DOHH2 (cell line): ENCODE measurements at regions not wholly inside any gene's neighbourhood (a gene's known extent, or its start where the extent isn't known, plus 50 kb on each side); places are given as distances from the start of the nearest gene placed in this dataset.

Source experiments
- H3F3A ChIP-seq: fragments of 200-600 bp; sonication (generic), shearing (Covaris generic); 2 replicates; pipeline ENCODE4 v1.6.0; 2016; ENCODE audit warnings: antibody characterized with exemption, mild to moderate bottlenecking; ENCODE audit not compliant: control insufficient read depth, insufficient read depth
- H3K27ac ChIP-seq: fragments of 200-600 bp; sonication (generic); 2 replicates; pipeline ENCODE4 v1.5.1; 2014; ENCODE audit warnings: low read depth, mild to moderate bottlenecking, low read length, moderate library complexity
- H3K27me3 ChIP-seq: fragments of 200-600 bp; sonication (generic); 2 replicates; pipeline ENCODE4 v1.6.1; 2014; ENCODE audit warnings: mild to moderate bottlenecking, low read length, mixed read lengths; ENCODE audit not compliant: control insufficient read depth
- H3K36me3 ChIP-seq: fragments of 200-600 bp; sonication (generic); 2 replicates; pipeline ENCODE4 v1.6.1; 2014; ENCODE audit warnings: mild to moderate bottlenecking, low read length, moderate library complexity, mixed read lengths; ENCODE audit not compliant: control insufficient read depth
- H3K4me1 ChIP-seq: fragments of 200-600 bp; sonication (generic); 2 replicates; pipeline ENCODE4 v1.6.1; 2014; ENCODE audit warnings: mild to moderate bottlenecking, low read length, mixed read lengths; ENCODE audit not compliant: control insufficient read depth
- H3K4me2 ChIP-seq: fragments of 200-600 bp; sonication (generic); 2 replicates; pipeline ENCODE4 v1.6.0; 2014; ENCODE audit warnings: mild to moderate bottlenecking, low read length, moderate library complexity
- H3K4me3 ChIP-seq: fragments of 200-600 bp; sonication (generic); 2 replicates; pipeline ENCODE4 v1.5.1; 2014; ENCODE audit warnings: mild to moderate bottlenecking, low read length, mixed read lengths
- H3K79me2 ChIP-seq: fragments of 200-600 bp; sonication (generic); 2 replicates; pipeline ENCODE4 v1.6.1; 2014; ENCODE audit warnings: mild to moderate bottlenecking, low read length, mixed read lengths; ENCODE audit not compliant: control insufficient read depth
- H3K9me2 ChIP-seq: fragments of 200-600 bp; sonication (generic); replicated peaks from 2 replicates; pipeline ENCODE4 v1.6.1; 2014; ENCODE audit warnings: mild to moderate bottlenecking, low read length, mixed read lengths; ENCODE audit not compliant: control insufficient read depth
- H3K9me3 ChIP-seq: fragments of 200-600 bp; sonication (generic); 2 replicates; pipeline ENCODE4 v1.6.1; 2014; ENCODE audit warnings: antibody characterized with exemption, low read length, mixed read lengths; ENCODE audit not compliant: control insufficient read depth, insufficient read depth
- H4K20me1 ChIP-seq: fragments of 200-600 bp; sonication (generic); 2 replicates; pipeline ENCODE4 v1.6.0; 2014; ENCODE audit warnings: low read depth, mild to moderate bottlenecking, antibody characterized with exemption, low read length, moderate library complexity; ENCODE audit not compliant: control insufficient read depth, insufficient read depth
- EZH2phosphoT487 ChIP-seq: fragments of 200-600 bp; sonication (generic); IDR thresholded peaks from 2 replicates; pipeline ENCODE4 v1.6.1; 2017; ENCODE audit warnings: borderline replicate concordance, mild to moderate bottlenecking, antibody characterized with exemption, low read length, moderate library complexity, mixed read lengths
- TF ChIP-seq, protein P1 (sequence below): fragments of 200-600 bp; sonication (generic); IDR thresholded peaks from one replicate; pipeline ENCODE4 v1.5.1; 2014; ENCODE audit warnings: antibody characterized with exemption, mild to moderate bottlenecking, low read depth, low read length; ENCODE audit not compliant: poor library complexity, severe bottlenecking

DNA sequence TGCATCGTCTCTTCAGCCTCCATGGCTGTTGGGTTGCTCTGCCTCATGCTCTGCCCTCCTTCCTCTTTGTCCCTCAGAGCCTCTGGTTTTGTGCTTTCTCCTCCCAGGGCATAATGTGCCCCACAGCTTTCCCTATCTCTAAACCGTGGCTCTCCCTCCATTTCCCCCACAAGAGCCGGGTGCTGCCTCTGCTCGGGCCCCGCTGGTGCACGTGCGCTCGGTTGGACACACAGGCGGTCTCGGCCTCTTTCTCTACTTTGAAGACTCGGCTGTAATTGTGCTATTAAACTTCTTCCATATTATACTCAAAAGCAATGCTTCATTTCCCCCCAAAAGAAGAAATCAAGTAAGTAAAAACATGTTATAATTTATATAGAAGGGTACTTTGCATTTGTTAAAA, 109.7 kb upstream of the KLF14 start:
- Histone ChIP-seq H3K27ac (no peak overlapping the region), H4K20me1 (no peaks in the 10 kb centered on the region), H3K36me3 (no peaks in the 10 kb centered on the region), H3K4me2 (no peak overlapping the region), H3K79me2 (no peaks in the 10 kb centered on the region), H3K27me3 (peaks cover 17% of the 10 kb centered on the region; the same call in 1 of the 2 replicates), H3K9me2 (no peaks in the 10 kb centered on the region), H3K4me3 (no peak overlapping the region), H3F3A (no peaks in the 10 kb centered on the region), H3K4me1 (peaks cover 17% of the 10 kb centered on the region), H3K9me3 (no peaks in the 10 kb centered on the region)
- TF ChIP-seq EZH2phosphoT487, result no peak
- TF ChIP-seq, protein P1, sequence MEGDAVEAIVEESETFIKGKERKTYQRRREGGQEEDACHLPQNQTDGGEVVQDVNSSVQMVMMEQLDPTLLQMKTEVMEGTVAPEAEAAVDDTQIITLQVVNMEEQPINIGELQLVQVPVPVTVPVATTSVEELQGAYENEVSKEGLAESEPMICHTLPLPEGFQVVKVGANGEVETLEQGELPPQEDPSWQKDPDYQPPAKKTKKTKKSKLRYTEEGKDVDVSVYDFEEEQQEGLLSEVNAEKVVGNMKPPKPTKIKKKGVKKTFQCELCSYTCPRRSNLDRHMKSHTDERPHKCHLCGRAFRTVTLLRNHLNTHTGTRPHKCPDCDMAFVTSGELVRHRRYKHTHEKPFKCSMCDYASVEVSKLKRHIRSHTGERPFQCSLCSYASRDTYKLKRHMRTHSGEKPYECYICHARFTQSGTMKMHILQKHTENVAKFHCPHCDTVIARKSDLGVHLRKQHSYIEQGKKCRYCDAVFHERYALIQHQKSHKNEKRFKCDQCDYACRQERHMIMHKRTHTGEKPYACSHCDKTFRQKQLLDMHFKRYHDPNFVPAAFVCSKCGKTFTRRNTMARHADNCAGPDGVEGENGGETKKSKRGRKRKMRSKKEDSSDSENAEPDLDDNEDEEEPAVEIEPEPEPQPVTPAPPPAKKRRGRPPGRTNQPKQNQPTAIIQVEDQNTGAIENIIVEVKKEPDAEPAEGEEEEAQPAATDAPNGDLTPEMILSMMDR, result no peak

DNA sequence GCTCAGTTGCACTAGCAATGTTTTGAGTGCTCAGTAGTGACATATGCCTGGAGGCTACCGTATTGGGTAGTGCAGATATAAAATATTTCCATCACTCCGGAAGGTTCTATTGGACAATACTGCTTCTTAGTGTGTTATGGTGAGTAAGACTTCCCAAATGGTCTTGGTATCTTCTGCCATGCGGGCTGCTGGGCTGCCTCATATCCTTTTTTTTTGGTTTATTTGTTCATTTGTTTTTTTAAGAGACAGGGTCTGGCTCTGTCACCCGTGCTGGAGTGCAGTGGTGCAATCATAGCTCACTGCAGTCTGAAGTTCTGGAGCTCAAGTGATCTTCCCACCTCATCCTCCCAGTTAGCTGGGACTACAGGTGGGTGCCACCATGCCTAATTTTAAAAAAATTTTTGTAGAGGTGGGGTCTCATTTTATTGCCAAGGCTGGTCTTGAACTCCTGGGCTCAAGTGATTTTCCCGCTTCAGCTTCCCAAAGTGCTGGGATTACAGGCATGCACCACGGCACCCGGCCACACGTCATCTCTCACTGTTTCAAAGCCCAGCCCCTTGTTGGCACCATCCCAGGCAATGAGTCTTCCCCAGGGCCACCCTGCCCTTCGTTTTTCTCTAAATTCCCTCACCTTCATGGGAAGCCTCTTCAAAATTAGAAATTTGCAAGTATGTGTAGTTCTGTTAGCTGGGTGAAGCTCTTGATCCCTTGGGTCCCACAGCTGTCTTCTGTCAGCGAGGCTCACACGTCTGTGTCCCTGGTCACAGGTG, 111.0 kb upstream of the KLF14 start:
- no peak for TF ChIP-seq EZH2phosphoT487
- TF ChIP-seq, protein P1, result no peak
- Histone ChIP-seq H3K4me2 (no peak overlapping the region), H4K20me1 (no peaks in the 10 kb centered on the region), H3K9me2 (no peaks in the 10 kb centered on the region), H3K9me3 (no peaks in the 10 kb centered on the region), H3K27ac (no peak overlapping the region), H3K4me3 (no peak overlapping the region), H3K79me2 (no peaks in the 10 kb centered on the region), H3K36me3 (no peaks in the 10 kb centered on the region), H3K4me1 (peaks cover 17% of the 10 kb centered on the region), H3K27me3 (peaks cover 16% of the 10 kb centered on the region; the same call in 1 of the 2 replicates), H3F3A (no peaks in the 10 kb centered on the region)

DNA sequence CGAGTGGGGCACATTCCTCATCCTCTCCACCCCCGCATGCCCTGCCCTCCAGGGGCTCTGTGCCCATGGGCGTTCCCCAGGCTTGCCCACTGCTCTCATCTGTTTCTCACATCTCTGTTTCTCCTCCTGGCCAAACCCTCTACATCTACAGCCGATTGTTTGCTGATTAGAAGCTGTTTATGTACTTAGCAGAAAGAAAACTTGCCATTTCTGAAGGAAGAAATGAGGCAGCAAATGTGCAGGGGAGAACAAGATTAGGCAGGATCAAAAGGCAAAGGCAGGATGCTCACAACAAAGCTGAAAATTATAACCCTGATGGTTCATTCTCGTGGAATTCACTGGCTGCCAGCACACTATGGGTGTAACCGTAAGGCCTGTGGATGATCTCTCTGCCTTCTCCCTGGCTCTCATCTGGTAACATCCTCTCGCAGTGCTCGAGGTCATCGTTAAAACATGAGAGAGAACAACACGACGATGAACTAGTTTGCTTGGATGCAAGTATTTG, 111.6 kb upstream of the KLF14 start:
- no peaks in the 10 kb centered on the region for H3F3A ChIP-seq
- no peak overlapping the region for H3K4me2 ChIP-seq
- H3K36me3 ChIP-seq, result no peaks in the 10 kb centered on the region
- no peaks in the 10 kb centered on the region for H3K9me3 ChIP-seq
- no peaks in the 10 kb centered on the region for H3K9me2 ChIP-seq
- no peak for TF ChIP-seq EZH2phosphoT487
- TF ChIP-seq, protein P1, result no peak
- peaks cover 13% of the 10 kb centered on the region; the same call in 1 of the 2 replicates for H3K27me3 ChIP-seq
- H3K79me2 ChIP-seq, result no peaks in the 10 kb centered on the region
- no peaks in the 10 kb centered on the region for H4K20me1 ChIP-seq
- no peak overlapping the region for H3K4me3 ChIP-seq
- H3K4me1 ChIP-seq, result peaks cover 16% of the 10 kb centered on the region
- no peak overlapping the region for H3K27ac ChIP-seq
